IPS DF 6.9 (cell line): ENCODE measurements at regions not wholly inside any gene's neighbourhood (a gene's known extent, or its start where the extent isn't known, plus 50 kb on each side); places are given as distances from the start of the nearest gene placed in this dataset.
"Not testable (repeated sequence)": the region's sequence is repeated elsewhere in the genome, so short reads cannot be mapped to it uniquely, and the experiment has no call there.

Source experiments
- DNase-seq: peaks from one replicate; pipeline ENCODE4 v3.0.0-alpha.2; 2013; ENCODE audit warnings: low read depth, low spot score
- H3K27ac ChIP-seq: one replicate; pipeline ENCODE4 v1.5.1; 2013; ENCODE audit warnings: low read length, control low read depth
- H3K27me3 ChIP-seq: 2 replicates; pipeline ENCODE4 v1.6.1; 2013; ENCODE audit warnings: mild to moderate bottlenecking, low read length; ENCODE audit not compliant: control insufficient read depth, insufficient read depth
- H3K36me3 ChIP-seq: 2 replicates; pipeline ENCODE4 v1.6.1; 2013; ENCODE audit warnings: low read length; ENCODE audit not compliant: control insufficient read depth, insufficient read depth
- H3K4me1 ChIP-seq: 2 replicates; pipeline ENCODE4 v1.6.1; 2013; ENCODE audit warnings: low read length; ENCODE audit not compliant: control insufficient read depth, insufficient read depth
- H3K4me3 ChIP-seq: 2 replicates; pipeline ENCODE4 v1.5.1; 2013; ENCODE audit warnings: mild to moderate bottlenecking, low read length
- H3K9me3 ChIP-seq: 2 replicates; pipeline ENCODE4 v1.6.1; 2013; ENCODE audit warnings: low read length, inconsistent platforms; ENCODE audit not compliant: control insufficient read depth, insufficient read depth
- WGBS: extraction: QIAGEN DNeasy Blood & Tissue Kit; methylation state at CpG from one replicate; pipeline ENCODE4 v1.1.7; 2013; ENCODE audit warnings: mixed read lengths, missing lambda C conversion rate; ENCODE audit not compliant: insufficient read length, insufficient coverage; 5-methylcytosine and 5-hydroxymethylcytosine counted together

DNA sequence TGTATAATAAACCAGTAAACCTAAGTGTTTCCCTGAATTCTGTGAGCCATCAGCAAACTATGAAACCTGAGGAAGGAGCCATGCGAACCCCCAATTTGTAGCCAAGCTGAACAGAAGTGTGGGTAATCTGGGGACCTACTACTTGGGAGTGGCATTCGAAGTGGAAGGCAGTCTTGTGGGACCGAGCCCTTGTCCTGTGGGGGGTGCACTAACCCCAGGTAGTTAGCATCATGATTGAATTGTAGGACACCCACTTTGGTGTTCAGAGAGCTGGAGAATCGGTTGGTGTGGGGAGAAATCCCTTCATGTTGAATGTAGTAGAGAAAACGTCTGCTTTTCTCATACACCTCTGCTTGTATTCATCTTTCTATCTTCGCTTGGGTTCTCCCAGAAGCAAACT is 79.7 kb upstream of the CPHXL start:
- WGBS = no CpG with 5 or more reads among the region's 6 CpGs
- Histone ChIP-seq H3K27me3 (no peaks in the 10 kb centered on the region), H3K27ac (no peak overlapping the region), H3K4me1 (no peaks in the 10 kb centered on the region), H3K9me3 (no peaks in the 10 kb centered on the region), H3K36me3 (no peaks in the 10 kb centered on the region), H3K4me3 (no peak overlapping the region)
- no peak for DNase-seq

DNA sequence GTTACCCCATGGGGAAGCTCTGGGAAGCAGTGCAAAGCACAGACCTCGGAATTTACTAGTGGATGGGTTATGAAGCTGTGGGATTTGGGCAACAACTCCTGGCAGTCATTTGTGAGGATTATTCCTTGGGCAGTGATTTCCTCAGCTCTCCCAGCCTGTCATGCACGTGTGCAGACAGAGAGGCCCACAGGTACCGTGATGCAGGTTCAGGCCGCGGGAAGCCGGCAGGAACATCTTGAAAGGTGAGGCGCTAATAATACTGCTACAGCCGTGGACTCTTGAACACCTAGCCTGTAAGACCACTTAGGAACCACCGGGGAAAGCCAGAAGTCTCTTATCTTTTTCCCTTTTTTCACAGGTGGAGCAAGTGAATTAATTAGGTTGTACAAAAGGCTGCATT is 80.2 kb upstream of the CPHXL start:
- no peaks in the 10 kb centered on the region for H3K36me3 ChIP-seq
- H3K27ac ChIP-seq = no peak overlapping the region
- WGBS = no CpG with 5 or more reads among the region's 9 CpGs
- H3K4me3 ChIP-seq = no peak overlapping the region
- no peaks in the 10 kb centered on the region for H3K27me3 ChIP-seq
- no peak for DNase-seq
- H3K9me3 ChIP-seq = 0 out of 2 replicates have a peak, but pooled peaks cover 1% of the 10 kb centered on the region
- no peaks in the 10 kb centered on the region for H3K4me1 ChIP-seq

- Histone ChIP-seq H3K4me1 (no peaks in the 10 kb centered on the region), H3K27me3 (no peaks in the 10 kb centered on the region), H3K36me3 (no peaks in the 10 kb centered on the region), H3K9me3 (0 out of 2 replicates have a peak, but pooled peaks cover 1% of the 10 kb centered on the region), H3K27ac (no peak overlapping the region), H3K4me3 (no peak overlapping the region)
- no peak for DNase-seq
- WGBS = no CpG with 5 or more reads among the region's 3 CpGs
Measured at GRCh38 chr16:75810342-75810741, 84.1 kb upstream of the CPHXL start.

- no CpG with 5 or more reads among the region's 9 CpGs for WGBS
- H3K4me3 ChIP-seq = no peak overlapping the region
- no peaks in the 10 kb centered on the region for H3K4me1 ChIP-seq
- H3K27ac ChIP-seq = no peak overlapping the region
- no peaks in the 10 kb centered on the region for H3K27me3 ChIP-seq
- H3K9me3 ChIP-seq = 0 out of 2 replicates have a peak, but pooled peaks cover 1% of the 10 kb centered on the region
- no peaks in the 10 kb centered on the region for H3K36me3 ChIP-seq
- DNase-seq = no peak
Measured at GRCh38 chr16:75811020-75811634, 84.8 kb upstream of the CPHXL start.

DNA sequence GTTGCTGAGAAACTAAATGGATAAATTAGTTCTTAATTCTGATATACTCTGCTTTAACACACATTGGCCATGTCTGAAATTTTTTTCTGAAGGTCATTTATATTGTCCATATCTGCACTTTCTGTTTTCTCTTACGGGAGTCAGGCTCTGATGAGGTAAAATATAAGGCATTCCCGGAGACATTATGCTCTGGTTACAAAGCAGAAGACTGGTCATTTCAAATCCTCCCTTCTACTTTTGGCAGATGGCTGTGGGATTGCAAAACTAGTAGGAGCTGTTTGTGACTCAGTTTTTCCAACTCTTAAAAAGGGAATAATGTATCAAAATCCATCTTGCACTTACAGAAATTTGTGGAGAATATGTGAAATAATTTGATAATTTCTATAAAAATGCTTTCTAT is 92.2 kb upstream of the CPHXL start:
- Histone ChIP-seq H3K4me1 (peaks cover 2% of the 10 kb centered on the region), H3K27me3 (no peaks in the 10 kb centered on the region), H3K9me3 (peaks cover 2% of the 10 kb centered on the region; the same call in 1 of the 2 replicates), H3K36me3 (no peaks in the 10 kb centered on the region), H3K4me3 (no peak overlapping the region), H3K27ac (no peak overlapping the region)
- no CpG with 5 or more reads among the region's 2 CpGs for WGBS
- DNase-seq = no peak

- no peak for DNase-seq
- Histone ChIP-seq H3K27ac (no peak overlapping the region), H3K9me3 (peaks cover 2% of the 10 kb centered on the region; the same call in 1 of the 2 replicates), H3K4me3 (no peak overlapping the region), H3K36me3 (no peaks in the 10 kb centered on the region), H3K27me3 (no peaks in the 10 kb centered on the region), H3K4me1 (peaks cover 2% of the 10 kb centered on the region)
- no CpG with 5 or more reads among the region's 6 CpGs for WGBS
Measured at GRCh38 chr16:75820672-75821071, 94.4 kb upstream of the CPHXL start.

- peaks cover 2% of the 10 kb centered on the region for H3K4me1 ChIP-seq
- no peaks in the 10 kb centered on the region for H3K36me3 ChIP-seq
- H3K9me3 ChIP-seq = peaks cover 2% of the 10 kb centered on the region; the same call in 1 of the 2 replicates
- no peak for DNase-seq
- no peak overlapping the region for H3K27ac ChIP-seq
- H3K4me3 ChIP-seq = no peak overlapping the region
- H3K27me3 ChIP-seq = no peaks in the 10 kb centered on the region
- WGBS = no CpG with 5 or more reads among the region's 3 CpGs
Measured at GRCh38 chr16:75821117-75821516, 94.8 kb upstream of the CPHXL start.

DNA sequence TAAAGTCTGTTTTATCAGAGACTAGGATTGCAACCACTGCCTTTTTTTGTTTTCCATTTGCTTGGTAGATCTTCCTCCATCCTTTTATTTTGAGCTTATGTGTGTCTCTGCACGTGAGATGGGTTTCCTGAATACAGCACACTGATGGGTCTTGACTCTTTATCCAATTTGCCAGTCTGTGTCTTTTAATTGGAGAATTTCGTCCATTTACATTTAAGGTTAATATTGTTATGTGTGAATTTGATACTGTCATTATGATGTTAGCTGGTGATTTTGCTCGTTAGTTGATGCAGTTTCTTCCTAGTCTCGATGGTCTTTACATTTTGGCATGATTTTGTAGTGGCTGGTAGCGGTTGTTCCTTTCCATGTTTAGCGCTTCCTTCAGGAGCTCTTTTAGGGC is 99.5 kb upstream of the CPHXL start:
- not testable (repeated sequence) for H3K9me3 ChIP-seq, H3K27me3 ChIP-seq, H3K4me3 ChIP-seq, H3K36me3 ChIP-seq, DNase-seq, H3K27ac ChIP-seq, H3K4me1 ChIP-seq
- WGBS = no CpG with 5 or more reads among the region's 6 CpGs

GRCh38 chr16:75827372-75828038 is 101.2 kb upstream of the CPHXL start:
- H3K4me3 ChIP-seq, H3K36me3 ChIP-seq, H3K27me3 ChIP-seq, H3K4me1 ChIP-seq, H3K9me3 ChIP-seq, H3K27ac ChIP-seq, DNase-seq: not testable (repeated sequence)
- WGBS = 100% methylated on average over 1 of the region's 30 CpGs

DNA sequence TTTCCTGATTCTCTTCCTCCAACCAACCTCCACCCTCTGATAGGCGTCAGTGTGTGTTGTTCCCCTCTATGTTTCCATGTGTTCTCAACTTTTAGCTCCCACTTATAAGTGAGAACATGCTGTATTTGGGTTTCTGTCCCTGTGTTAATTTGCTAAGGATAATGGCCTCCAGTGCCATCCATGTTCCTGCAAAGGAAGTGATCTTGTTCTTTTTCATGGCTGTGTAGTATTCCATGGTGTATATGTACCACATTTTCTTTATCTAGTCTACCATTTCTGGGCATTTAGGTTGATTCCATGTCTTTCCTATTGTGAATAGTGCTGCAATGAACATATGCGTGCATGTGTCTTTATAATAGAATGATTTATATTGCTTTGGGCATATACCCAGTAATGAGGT is 107.1 kb upstream of the CPHXL start:
- not testable (repeated sequence) for H3K4me3 ChIP-seq, H3K9me3 ChIP-seq, DNase-seq, H3K4me1 ChIP-seq, H3K27ac ChIP-seq, H3K36me3 ChIP-seq
- no CpG with 5 or more reads among the region's 2 CpGs for WGBS
- peaks cover 15% of the 10 kb centered on the region for H3K27me3 ChIP-seq
